Right ventricle myocardium superior (tissue), 1 donor: ENCODE measurements at regions not wholly inside any gene's neighbourhood (a gene's known extent, or its start where the extent isn't known, plus 50 kb on each side); places are given as distances from the start of the nearest gene placed in this dataset.

Experiments used
- ATAC-seq: fragments of 200-7000 bp; cut with Tn5 transposase; one replicate; pipeline ENCODE4 v1.9.1; 2020; ENCODE audit warnings: mild to moderate bottlenecking; ENCODE audit not compliant: poor library complexity
- DNase-seq: peaks from one replicate; pipeline ENCODE4 v3.0.0-alpha.2; 2020
- intact Hi-C: fragments of 100-400 bp; cut with DNase I; formaldehyde crosslinking; loops from one replicate; pipeline ENCODE4 v1.11.2; 2022
- donor health status: DM: no; HTN: yes; CAD: no; lungs with severe emphysema.

- intact Hi-C loops, result no loop called here
- ATAC-seq (no peak), DNase-seq (no peak)
Observed at GRCh38 chr3:31250116-31250777, 282.5 kb upstream of the STT3B start.

GRCh38 chr3:31251083-31251482 lies 281.6 kb upstream of the STT3B start:
- intact Hi-C loops, result no loop called here
- ATAC-seq (no peak), DNase-seq (no peak)

GRCh38 chr3:31252216-31253185 lies 280.2 kb upstream of the STT3B start:
- intact Hi-C loops, result no loop called here
- ATAC-seq (no peak), DNase-seq (no peak)

- DNase-seq, result no peak
- intact Hi-C loops, result no loop called here
- no peak for ATAC-seq
Observed at GRCh38 chr3:31253782-31254181, 278.9 kb upstream of the STT3B start.

- no peak for DNase-seq
- intact Hi-C loops, result no loop called here
- ATAC-seq, result no peak
Observed at GRCh38 chr3:31254483-31254882, 278.2 kb upstream of the STT3B start.

- no peak for DNase-seq
- ATAC-seq, result no peak
- intact Hi-C loops, result no loop called here
Observed at GRCh38 chr3:31255007-31255581, 277.6 kb upstream of the STT3B start.

GRCh38 chr3:31262201-31262600 lies 270.5 kb upstream of the STT3B start:
- DNase-seq (no peak), ATAC-seq (no peak)
- intact Hi-C loops, result no loop called here

DNA sequence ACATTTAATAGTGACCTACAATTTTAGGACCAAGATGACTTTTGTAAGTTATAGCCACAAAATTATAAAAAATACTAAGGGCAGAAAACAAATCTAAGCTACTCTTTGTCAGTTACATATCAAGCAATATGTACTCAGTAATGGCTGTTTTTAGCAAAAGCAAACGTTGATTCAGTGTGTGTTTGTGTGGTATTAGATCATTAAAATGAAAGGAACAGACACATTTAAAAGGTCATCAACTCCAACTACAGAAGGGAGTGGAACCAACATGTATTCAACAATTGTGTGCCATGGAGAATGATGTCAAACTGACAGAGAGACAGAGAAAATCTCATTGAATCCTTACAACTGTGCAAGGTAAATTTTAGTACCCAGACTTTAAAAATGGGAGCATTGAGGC lies 268.8 kb upstream of the STT3B start:
- DNase-seq (no peak), ATAC-seq (no peak)
- intact Hi-C loops, result no loop called here

DNA sequence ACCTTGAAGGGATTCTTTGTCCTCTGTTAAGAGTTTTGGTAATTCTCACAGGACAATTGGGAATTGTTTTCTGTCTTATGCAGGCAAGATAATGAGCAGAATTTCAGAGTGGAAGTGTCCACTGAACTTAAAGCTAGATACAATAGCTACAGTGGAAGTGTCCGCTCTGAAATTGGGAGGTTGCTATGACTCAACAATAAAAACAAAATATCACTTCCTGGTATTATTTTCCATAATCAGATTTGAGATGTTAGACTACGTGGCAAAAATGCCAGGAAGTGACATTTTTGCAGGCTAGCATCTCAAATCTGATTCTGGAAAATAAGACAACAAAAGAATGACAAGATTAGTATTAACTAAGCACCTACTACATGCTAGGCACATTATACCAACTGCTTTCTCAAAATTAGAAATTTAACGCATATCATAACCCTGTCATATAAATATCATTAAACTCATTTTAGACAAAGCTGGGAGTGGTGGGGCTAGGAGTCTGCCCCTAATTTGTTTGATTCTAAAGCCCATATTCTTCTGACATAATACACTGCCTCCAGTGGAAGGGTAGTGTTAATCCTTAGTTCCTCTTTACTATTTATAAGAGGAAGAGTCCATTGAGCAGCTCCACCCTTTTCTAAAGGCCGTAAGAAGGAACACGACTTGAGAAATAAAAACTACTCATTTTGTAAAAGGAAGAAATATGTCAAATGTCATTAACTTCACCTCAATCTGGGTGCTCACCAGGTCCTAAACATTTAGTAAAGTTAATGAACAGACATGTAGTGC lies 266.9 kb upstream of the STT3B start:
- ATAC-seq, result no peak
- intact Hi-C loops, result no loop called here
- no peak for DNase-seq

DNA sequence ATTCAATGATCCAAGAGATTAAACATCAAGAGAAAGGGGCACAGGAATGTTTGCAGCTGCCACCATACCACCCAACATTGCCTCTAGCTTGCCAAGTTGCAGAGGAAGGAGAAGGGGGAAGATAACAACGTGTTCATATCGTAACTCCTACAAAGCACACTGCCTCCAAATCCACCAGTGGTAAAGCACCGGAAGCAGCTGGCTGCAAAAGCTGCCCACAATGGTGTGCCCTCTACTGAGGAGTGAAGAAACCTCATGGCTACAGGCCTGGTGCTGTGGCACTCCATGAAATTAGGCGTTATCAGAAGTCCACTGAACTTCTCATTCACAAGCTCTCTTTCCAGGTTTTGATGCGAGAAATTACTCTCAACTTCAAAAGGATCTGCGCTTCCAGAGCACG lies 263.9 kb upstream of the STT3B start:
- no peak for ATAC-seq

GRCh38 chr3:31270010-31270409 lies 262.7 kb upstream of the STT3B start:
- no peak for ATAC-seq

More for the DNA sequence above, 263.9 kb upstream of the STT3B start:
- intact Hi-C loops, result no loop called here
- DNase-seq, result peak; percentile 39

DNA sequence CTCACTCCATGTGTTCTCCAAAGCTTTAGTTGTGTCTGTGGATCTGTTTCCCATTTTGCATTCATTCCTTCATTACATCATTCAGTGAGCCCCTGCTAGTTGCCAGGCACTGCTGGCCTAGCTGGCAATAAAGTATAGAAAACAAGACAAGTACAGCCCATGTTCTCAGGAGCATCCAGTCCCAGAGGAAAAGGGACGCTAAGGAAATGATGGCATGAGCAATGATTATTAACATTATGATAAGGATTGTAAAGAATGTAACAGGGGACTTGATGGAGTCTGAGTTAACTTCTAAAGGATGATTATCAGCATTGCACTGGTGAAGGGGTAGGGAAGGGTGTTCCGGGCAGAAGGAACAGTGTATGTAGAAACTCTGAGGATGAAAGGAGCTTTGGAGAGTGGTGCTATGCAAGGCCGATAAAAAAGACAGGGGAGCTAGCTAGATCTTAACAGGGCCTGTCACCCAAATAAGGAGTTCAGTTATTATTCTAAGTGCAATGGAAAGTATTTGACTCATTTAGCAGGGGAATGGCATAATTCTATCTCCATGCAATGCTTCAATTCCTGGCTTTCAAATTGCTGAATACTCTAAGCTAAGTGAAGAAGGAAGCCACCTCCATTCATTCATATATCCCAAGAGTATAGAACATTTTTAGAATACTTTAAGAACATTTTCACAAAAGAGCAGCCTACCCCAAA lies 258.2 kb upstream of the STT3B start:
- ATAC-seq, result peak; percentile 38
- no peak for DNase-seq
- intact Hi-C loops, result no loop called here

More at GRCh38 chr3:31270010-31270409, 262.7 kb upstream of the STT3B start:
- DNase-seq, result no peak
- intact Hi-C loops, result no loop called here

- DNase-seq (no peak), ATAC-seq (peak; percentile 38)
- intact Hi-C loops, result no loop called here
Observed at GRCh38 chr3:31275038-31275572, 257.6 kb upstream of the STT3B start.

GRCh38 chr3:31275583-31275982 lies 257.1 kb upstream of the STT3B start:
- intact Hi-C loops, result no loop called here
- ATAC-seq, result no peak

DNA sequence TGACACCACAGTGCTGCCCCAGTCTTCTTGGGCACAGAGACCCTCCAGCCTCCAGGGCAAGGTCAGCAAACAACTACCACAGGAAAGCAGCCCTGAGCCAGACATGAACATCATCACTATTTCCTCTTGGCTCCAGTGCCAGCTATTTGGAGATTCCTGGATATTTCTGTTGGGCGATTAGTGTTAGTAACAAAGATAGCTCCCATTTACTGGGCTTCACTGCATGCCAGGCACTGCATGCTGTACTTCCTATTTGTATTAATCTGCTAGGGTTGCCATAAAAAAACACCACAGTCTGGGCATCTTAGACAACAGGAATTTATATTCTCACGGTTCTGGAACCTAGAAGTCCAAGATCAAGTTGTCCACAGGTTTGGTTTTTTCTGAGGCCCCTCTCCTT lies 255.1 kb upstream of the STT3B start:
- DNase-seq (no peak), ATAC-seq (peak; percentile 51)
- intact Hi-C loops, result no loop called here

More at GRCh38 chr3:31275583-31275982, 257.1 kb upstream of the STT3B start:
- DNase-seq, result no peak

DNA sequence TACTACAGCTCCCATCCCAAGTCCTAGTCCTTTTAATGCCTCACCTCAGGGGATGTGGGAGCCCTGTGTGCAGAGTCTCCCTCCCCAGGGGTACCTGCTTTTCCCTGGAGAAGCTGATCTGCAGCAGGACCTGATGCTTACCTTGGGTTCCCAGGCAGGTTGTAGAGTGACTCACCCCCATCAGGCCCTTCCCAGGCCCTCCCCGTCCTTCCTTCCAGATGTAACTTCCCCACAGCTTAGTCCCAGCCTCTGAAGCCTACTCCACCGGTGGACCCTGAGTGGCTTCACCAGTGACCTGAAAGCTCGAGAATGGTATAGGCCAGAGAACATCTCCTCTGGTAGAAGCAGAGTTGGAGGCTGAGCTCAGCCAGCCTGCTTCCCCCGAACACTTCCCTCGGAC lies 254.2 kb upstream of the STT3B start:
- ATAC-seq, result no peak
- no peak for DNase-seq
- intact Hi-C loops, result no loop called here

DNA sequence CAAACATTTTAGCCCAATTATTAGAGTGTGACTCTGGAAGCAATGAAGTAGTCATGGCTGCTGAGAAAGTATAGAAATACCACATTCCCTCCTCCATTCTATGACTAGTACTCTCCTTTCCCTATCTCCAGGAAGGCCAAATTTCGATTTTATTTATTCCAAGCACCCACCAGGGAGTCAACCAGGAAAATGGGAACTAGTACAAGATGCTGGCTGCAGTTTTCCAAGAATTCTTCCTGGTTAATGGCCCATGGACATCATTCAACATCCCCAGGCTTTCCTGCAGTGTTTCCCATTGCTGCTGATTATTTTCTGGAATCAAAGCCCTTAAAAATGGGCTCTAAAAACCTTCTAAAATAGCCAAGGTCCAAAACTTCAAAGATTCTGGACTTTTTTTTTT lies 247.9 kb upstream of the STT3B start:
- ATAC-seq, result no peak
- no peak for DNase-seq
- intact Hi-C loops, result no loop called here

DNA sequence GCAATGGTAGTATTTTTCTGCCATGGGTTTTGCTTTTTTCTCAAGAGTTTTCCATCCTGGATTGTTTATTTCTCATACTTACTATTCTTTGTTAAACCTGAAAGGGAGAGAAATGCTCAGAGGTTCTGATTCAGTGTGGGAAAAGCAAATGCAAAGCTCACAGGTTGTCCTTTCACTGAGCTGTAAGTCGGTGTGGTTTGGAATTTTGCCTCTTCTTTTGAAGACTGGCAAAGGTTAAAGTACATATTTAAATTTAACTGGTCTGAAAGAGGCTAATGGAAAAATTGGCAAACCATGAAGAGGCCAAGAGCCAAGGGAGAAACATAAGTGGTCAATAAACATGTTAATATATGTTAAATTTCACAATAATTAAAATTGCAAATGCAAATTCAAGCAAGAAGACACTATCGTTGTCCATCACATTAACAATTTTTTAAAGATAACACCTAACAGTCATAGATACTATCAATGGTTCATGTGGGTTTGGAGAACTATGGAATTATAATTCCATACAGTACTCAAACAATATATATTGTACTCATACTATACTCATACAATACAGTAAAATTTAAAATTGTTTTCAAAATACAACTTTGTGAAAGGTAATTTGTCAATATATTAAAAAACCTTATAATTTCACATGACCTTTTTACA lies 246.8 kb upstream of the STT3B start:
- ATAC-seq, result no peak
- DNase-seq, result no peak
- intact Hi-C loops, result no loop called here
